Activated CD8-positive, alpha-beta T cell treated with anti-CD3 and anti-CD28 coated beads, Interleukin-2, amount 10 ng/mL, durations not matched to agents 7 days and 5 days (primary cell): ENCODE measurements at regions not wholly inside any gene's neighbourhood (a gene's known extent, or its start where the extent isn't known, plus 50 kb on each side); places are given as distances from the start of the nearest gene placed in this dataset.
"Not testable (repeated sequence)": the region's sequence is repeated elsewhere in the genome, so short reads cannot be mapped to it uniquely, and the experiment has no call there.

Experiments
- ATAC-seq: fragments of 150-1000 bp; cut with Tn5 transposase; one replicate; pipeline ENCODE4 v1.10.0; 2021; ENCODE audit warnings: moderate library complexity
- CTCF ChIA-PET: fragments of 350-600 bp; sonication (Branson Sonifier 250); formaldehyde crosslinking; loops from one replicate; lab custom pipeline; 2021; ENCODE audit warnings: antibody characterized with exemption; lab: Charles Lee
- POLR2A ChIA-PET: fragments of 350-600 bp; sonication (Branson Sonifier 250); formaldehyde crosslinking; loops from one replicate; lab custom pipeline; 2021; ENCODE audit warnings: antibody characterized with exemption; lab: Charles Lee
- DNase-seq: peaks from one replicate; pipeline ENCODE4 v3.0.0-alpha.2; 2020
- H3K27ac Mint-ChIP-seq: one replicate; pipeline ENCODE4 v1.8.0; 2021; ENCODE audit warnings: mild to moderate bottlenecking, mixed read lengths
- H3K27me3 Mint-ChIP-seq: one replicate; pipeline ENCODE4 v1.8.0; 2021; ENCODE audit warnings: low read depth, mixed read lengths
- H3K36me3 Mint-ChIP-seq: one replicate; pipeline ENCODE4 v1.8.0; 2021; ENCODE audit warnings: low read depth, mixed read lengths
- H3K4me1 Mint-ChIP-seq: one replicate; pipeline ENCODE4 v1.8.0; 2021; ENCODE audit warnings: low read depth, mixed read lengths
- H3K4me3 Mint-ChIP-seq: one replicate; pipeline ENCODE4 v1.8.0; 2021; ENCODE audit warnings: mild to moderate bottlenecking, mixed read lengths
- H3K9me3 Mint-ChIP-seq: one replicate; pipeline ENCODE4 v1.8.0; 2022; ENCODE audit warnings: mixed read lengths; ENCODE audit not compliant: insufficient read depth

DNA sequence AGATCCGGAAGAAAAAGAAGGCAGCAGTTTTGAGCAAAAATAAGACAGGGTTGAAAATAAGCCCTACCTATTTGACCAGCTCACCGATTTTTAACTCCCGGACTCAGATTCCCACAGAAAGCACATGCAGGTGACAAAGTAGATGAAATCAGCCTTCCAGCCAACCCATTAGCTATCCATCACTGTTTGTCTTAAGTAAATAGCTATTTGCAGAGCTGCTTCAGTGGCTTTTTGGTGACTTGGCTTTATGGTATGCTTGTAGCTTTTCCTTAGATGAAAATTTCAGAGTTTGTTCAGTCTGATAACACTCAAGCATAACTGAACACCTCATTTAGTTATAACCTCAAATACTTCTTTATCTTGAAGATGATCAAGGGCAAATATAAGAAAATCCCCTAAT lies 192.6 kb downstream of the HIPK3 start:
- H3K27ac Mint-ChIP-seq, result no peak overlapping the region
- H3K36me3 Mint-ChIP-seq, result no peaks in the 10 kb centered on the region
- DNase-seq, result no peak
- no peak overlapping the region for H3K4me3 Mint-ChIP-seq
- peaks cover 6% of the 10 kb centered on the region for H3K4me1 Mint-ChIP-seq
- CTCF ChIA-PET, result no interaction called here
- H3K27me3 Mint-ChIP-seq, result peaks cover 12% of the 10 kb centered on the region
- ATAC-seq, result no peak
- peaks cover 6% of the 10 kb centered on the region for H3K9me3 Mint-ChIP-seq
- POLR2A ChIA-PET, result no interaction called here

DNA sequence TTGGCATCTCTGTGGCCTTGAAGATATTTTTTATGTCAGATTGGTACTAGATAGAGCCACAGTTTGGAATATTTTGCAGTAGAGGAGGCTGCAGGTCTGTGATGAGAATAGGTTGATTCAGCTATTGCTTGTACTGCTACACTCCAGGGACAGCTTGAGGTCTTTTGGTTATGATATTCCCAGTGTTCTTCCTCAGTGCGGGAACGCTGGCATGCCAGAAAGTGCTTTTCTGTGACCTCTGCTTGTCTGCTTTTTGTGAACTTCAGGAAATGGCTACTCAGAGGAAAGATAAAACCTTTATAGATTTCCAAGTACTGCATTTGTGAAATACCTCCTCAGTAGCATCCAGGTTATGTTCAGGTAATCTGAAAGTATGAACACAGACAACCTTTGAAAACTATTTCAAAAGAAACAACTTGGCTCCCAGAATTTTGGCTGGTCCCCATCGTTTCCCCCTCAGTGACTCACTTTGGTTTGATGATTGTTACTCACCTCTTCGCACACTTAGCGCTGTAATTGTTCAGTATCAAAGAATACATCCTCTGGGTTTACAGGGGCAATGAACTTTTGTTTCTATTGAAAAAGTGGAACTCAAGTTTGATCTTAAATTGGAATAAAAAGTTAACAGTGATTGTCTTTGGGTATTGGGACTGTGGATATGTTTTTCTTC lies 191.4 kb downstream of the HIPK3 start:
- POLR2A ChIA-PET, result no interaction called here
- ATAC-seq, result no peak
- Mint-ChIP-seq H3K27ac (no peak overlapping the region), H3K36me3 (no peaks in the 10 kb centered on the region), H3K4me1 (peaks cover 6% of the 10 kb centered on the region), H3K27me3 (peaks cover 11% of the 10 kb centered on the region), H3K4me3 (no peak overlapping the region), H3K9me3 (peaks cover 6% of the 10 kb centered on the region)
- DNase-seq, result no peak
- CTCF ChIA-PET, result no interaction called here

GRCh38 chr11:33445761-33446161 lies 188.6 kb downstream of the HIPK3 start:
- Mint-ChIP-seq H3K4me3 (no peak overlapping the region), H3K36me3 (no peaks in the 10 kb centered on the region), H3K27ac (no peak overlapping the region), H3K9me3 (peaks cover 6% of the 10 kb centered on the region), H3K27me3 (peaks cover 5% of the 10 kb centered on the region), H3K4me1 (peaks cover 6% of the 10 kb centered on the region)
- no peak for DNase-seq
- POLR2A ChIA-PET, result no interaction called here
- ATAC-seq, result no peak
- CTCF ChIA-PET, result no interaction called here

DNA sequence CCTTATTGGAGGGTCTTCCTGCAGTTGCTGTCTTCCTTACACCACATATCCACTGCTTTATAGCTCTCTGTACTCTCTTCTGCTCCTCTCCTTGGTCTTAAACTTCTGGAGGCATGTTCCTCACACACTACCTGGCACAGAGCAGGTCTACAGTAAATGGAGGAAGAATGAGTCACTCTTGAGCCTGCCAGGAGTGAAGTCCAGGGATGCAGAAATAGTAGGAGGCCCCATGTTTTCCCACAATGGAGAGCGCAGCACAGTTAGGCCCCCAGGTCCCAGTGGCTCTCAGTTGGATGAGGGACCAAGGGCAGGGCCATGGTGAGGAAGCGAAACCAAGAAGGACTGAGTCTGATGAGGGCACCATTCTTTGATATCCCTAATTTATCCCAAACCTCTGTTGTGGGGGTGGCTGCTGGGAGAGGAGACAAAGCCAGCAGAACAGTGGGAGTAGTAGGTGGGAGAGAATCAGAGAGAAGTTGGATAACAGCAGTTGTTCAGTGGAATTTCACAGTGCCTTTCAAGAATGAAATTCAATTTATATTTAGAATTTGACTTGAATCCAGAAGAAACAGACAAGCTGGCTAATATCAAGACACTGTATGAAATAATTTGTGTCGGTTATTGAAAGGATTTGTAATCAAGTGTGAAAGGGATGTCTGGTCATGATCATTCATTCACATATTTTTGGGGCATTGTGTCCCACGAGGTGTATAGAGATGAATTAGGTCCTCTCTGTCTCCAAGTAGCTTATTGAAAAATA lies 187.8 kb downstream of the HIPK3 start:
- H3K4me3 Mint-ChIP-seq, result no peak overlapping the region
- ChIA-PET CTCF (no interaction called here), POLR2A (no interaction called here)
- H3K27ac Mint-ChIP-seq, result no peak overlapping the region
- H3K27me3 Mint-ChIP-seq, result peaks cover 4% of the 10 kb centered on the region
- H3K36me3 Mint-ChIP-seq, result no peaks in the 10 kb centered on the region
- peaks cover 6% of the 10 kb centered on the region for H3K9me3 Mint-ChIP-seq
- no peak for DNase-seq
- ATAC-seq, result no peak
- H3K4me1 Mint-ChIP-seq, result peaks cover 6% of the 10 kb centered on the region

DNA sequence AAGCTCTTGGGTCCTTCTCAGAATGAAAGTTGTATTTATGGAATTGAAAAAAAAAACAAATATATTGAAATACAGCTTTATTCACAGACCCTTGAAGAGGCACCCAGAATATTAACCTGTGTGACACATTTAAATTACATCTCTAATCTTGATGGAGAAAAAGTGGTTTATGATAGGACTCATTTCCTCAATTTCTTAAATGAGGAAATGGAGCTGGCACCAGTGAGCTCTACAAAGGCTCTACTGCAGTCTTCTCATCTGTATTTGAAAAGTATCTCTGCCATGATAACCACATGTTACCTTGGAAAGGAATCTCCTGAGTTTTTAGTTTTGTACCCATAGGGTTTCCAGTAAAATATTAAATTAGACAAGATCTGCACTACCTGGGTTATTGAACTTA lies 186.5 kb downstream of the HIPK3 start:
- DNase-seq, result no peak
- H3K27me3 Mint-ChIP-seq, result peaks cover 4% of the 10 kb centered on the region
- no peak overlapping the region for H3K4me3 Mint-ChIP-seq
- CTCF ChIA-PET, result no interaction called here
- H3K27ac Mint-ChIP-seq, result no peak overlapping the region
- H3K4me1 Mint-ChIP-seq, result peaks cover 6% of the 10 kb centered on the region
- POLR2A ChIA-PET, result interaction anchor here (0.6 kb wide), 1 partner anchor 194 kb away, joined by 3 read pairs; no protein-coding TSS in a partner anchor
- H3K36me3 Mint-ChIP-seq, result no peaks in the 10 kb centered on the region
- peaks cover 6% of the 10 kb centered on the region for H3K9me3 Mint-ChIP-seq
- no peak for ATAC-seq

- Mint-ChIP-seq H3K4me1 (no peaks in the 10 kb centered on the region), H3K9me3 (no peaks in the 10 kb centered on the region), H3K27me3 (peaks cover 3% of the 10 kb centered on the region), H3K36me3 (no peaks in the 10 kb centered on the region), H3K4me3 (no peak overlapping the region), H3K27ac (no peak overlapping the region)
- POLR2A ChIA-PET, result no interaction called here
- CTCF ChIA-PET, result interaction anchor here (0.6 kb wide), 1 partner anchor 248 kb away, joined by 3 read pairs; no protein-coding TSS in a partner anchor
- DNase-seq, result no peak
- ATAC-seq, result no peak
Observed at GRCh38 chr11:33438301-33438700, 181.1 kb downstream of the HIPK3 start.

- H3K4me3 Mint-ChIP-seq, result no peak overlapping the region
- H3K36me3 Mint-ChIP-seq, result no peaks in the 10 kb centered on the region
- H3K27me3 Mint-ChIP-seq, result peaks cover 3% of the 10 kb centered on the region
- CTCF ChIA-PET, result no interaction called here
- H3K9me3 Mint-ChIP-seq, result no peaks in the 10 kb centered on the region
- H3K27ac Mint-ChIP-seq, result no peak overlapping the region
- H3K4me1 Mint-ChIP-seq, result no peaks in the 10 kb centered on the region
- no peak for ATAC-seq
- POLR2A ChIA-PET, result no interaction called here
- no peak for DNase-seq
Observed at GRCh38 chr11:33437529-33437928, 180.3 kb downstream of the HIPK3 start.

DNA sequence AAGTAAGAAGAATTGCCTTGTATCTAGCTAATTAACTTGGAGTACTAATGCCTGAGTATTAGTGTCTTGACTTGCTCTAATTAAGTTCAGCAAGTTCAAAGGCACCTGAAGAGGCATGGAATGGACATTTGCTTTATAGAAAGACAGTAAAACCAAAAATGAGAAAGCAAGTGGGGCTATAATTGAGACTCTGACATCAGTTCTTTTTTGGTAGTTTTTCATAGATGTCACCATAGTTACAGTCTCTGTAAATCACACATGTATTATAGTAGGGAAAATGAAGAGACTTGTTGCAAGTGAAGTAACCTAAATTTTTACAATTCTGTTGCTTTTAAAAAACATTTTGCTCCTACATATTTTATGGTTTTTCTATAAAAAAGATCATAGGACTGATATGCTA lies 178.0 kb downstream of the HIPK3 start:
- ChIA-PET POLR2A (no interaction called here), CTCF (no interaction called here)

GRCh38 chr11:33434294-33434693 lies 177.1 kb downstream of the HIPK3 start:
- H3K27ac Mint-ChIP-seq, result no peak overlapping the region
- H3K4me1 Mint-ChIP-seq, result no peaks in the 10 kb centered on the region
- ATAC-seq, result no peak
- POLR2A ChIA-PET, result no interaction called here
- H3K27me3 Mint-ChIP-seq, result peaks cover 7% of the 10 kb centered on the region
- H3K36me3 Mint-ChIP-seq, result no peaks in the 10 kb centered on the region
- no peaks in the 10 kb centered on the region for H3K9me3 Mint-ChIP-seq
- CTCF ChIA-PET, result no interaction called here
- DNase-seq, result no peak
- no peak overlapping the region for H3K4me3 Mint-ChIP-seq

More for the DNA sequence above, 178.0 kb downstream of the HIPK3 start:
- DNase-seq (no peak), ATAC-seq (no peak)
- H3K4me1 Mint-ChIP-seq, result no peaks in the 10 kb centered on the region
- peaks cover 3% of the 10 kb centered on the region for H3K27me3 Mint-ChIP-seq
- no peak overlapping the region for H3K4me3 Mint-ChIP-seq
- H3K27ac Mint-ChIP-seq, result no peak overlapping the region
- H3K9me3 Mint-ChIP-seq, result no peaks in the 10 kb centered on the region
- H3K36me3 Mint-ChIP-seq, result no peaks in the 10 kb centered on the region

DNA sequence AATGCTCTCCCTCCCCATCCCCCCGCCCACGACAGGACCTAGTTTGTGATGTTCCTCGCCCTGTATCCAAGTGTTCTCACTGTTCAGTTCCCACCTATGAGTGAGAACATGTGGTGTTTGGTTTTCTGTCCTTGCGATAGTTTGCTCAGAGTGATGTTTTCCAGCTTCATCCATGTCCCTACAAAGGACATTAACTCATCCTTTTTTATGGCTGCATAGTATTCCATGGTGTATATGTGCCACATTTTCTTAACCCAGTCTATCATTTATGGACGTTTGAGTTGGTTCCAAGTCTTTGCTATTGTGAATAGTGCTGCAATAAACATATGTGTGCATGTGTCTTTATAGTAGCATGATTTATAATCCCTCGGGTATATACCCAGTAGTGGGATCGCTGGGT lies 171.3 kb downstream of the HIPK3 start:
- H3K9me3 Mint-ChIP-seq, DNase-seq, CTCF ChIA-PET, H3K4me1 Mint-ChIP-seq, H3K27ac Mint-ChIP-seq, H3K36me3 Mint-ChIP-seq, POLR2A ChIA-PET, H3K4me3 Mint-ChIP-seq, ATAC-seq: not testable (repeated sequence)
- peaks cover 29% of the 10 kb centered on the region for H3K27me3 Mint-ChIP-seq

GRCh38 chr11:33420959-33421566 lies 163.9 kb downstream of the HIPK3 start:
- Mint-ChIP-seq H3K4me1 (no peaks in the 10 kb centered on the region), H3K27ac (no peak overlapping the region), H3K27me3 (peaks cover 22% of the 10 kb centered on the region), H3K4me3 (no peak overlapping the region), H3K36me3 (no peaks in the 10 kb centered on the region), H3K9me3 (no peaks in the 10 kb centered on the region)
- ChIA-PET POLR2A (no interaction called here), CTCF (no interaction called here)
- ATAC-seq (no peak), DNase-seq (no peak)

GRCh38 chr11:33419924-33420323 lies 162.7 kb downstream of the HIPK3 start:
- ATAC-seq (no peak), DNase-seq (no peak)
- POLR2A ChIA-PET, result no interaction called here
- no peak overlapping the region for H3K4me3 Mint-ChIP-seq
- H3K27ac Mint-ChIP-seq, result no peak overlapping the region
- H3K27me3 Mint-ChIP-seq, result peaks cover 13% of the 10 kb centered on the region
- H3K36me3 Mint-ChIP-seq, result no peaks in the 10 kb centered on the region
- CTCF ChIA-PET, result interaction anchor here (1.0 kb wide), 1 partner anchor 14 kb away, joined by 3 read pairs; no protein-coding TSS in a partner anchor
- H3K9me3 Mint-ChIP-seq, result no peaks in the 10 kb centered on the region
- no peaks in the 10 kb centered on the region for H3K4me1 Mint-ChIP-seq
